Keratinocyte (primary cell): ENCODE measurements at regions not wholly inside any gene's neighbourhood (a gene's known extent, or its start where the extent isn't known, plus 50 kb on each side); places are given as distances from the start of the nearest gene placed in this dataset.

Source experiments
- EZH2 ChIP-seq: IDR thresholded peaks from one replicate; pipeline ENCODE4 v1.6.1; 2012; ENCODE audit warnings: inconsistent platforms, mild to moderate bottlenecking, low read length, moderate library complexity
- TF ChIP-seq, protein P1 (sequence below), 3 experiments: IDR thresholded peaks in 1 of 3; conservative IDR thresholded peaks in 1 of 3; optimal IDR thresholded peaks in 1 of 3; 2 replicates in 2 of 3; 3 replicates in 1 of 3; pipeline versions ENCODE3 to v1.5.1; 2011; ENCODE audit warnings: low read length in 3 of 3, mild to moderate bottlenecking in 3 of 3, moderate library complexity in 2 of 3, control low read depth in 1 of 3, inconsistent platforms in 1 of 3; ENCODE audit not compliant: insufficient read depth in 2 of 3; ENCODE audit errors: extremely low read depth in 1 of 3

DNA sequence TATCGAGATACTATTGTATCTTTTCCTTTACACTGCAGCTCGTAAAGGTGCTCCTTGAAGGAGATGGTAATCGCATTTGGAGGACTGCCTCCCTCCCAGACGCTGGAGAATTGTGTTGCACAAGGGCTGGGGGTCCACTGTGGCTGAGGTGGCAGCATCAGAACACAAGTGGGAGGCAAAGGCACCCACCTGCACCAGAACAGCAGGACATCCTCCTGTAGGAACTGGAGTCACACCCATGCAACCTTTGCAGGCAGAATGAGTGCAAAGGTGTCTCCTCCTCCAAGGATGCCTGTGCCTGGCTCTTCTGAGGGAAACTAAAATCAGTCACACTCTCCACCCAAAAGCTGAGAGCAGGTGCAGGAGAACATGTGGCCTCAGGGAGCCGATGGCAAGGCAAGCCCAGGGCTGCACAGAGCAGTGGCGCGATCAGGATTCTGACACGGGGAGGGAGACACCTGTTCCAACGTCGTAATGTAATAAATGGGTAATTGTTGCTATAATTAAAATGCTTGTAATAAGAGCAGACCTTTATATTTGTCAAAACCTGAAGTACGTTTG is 1501.4 kb downstream of the TBC1D22A start:
- TF ChIP-seq, protein P1, sequence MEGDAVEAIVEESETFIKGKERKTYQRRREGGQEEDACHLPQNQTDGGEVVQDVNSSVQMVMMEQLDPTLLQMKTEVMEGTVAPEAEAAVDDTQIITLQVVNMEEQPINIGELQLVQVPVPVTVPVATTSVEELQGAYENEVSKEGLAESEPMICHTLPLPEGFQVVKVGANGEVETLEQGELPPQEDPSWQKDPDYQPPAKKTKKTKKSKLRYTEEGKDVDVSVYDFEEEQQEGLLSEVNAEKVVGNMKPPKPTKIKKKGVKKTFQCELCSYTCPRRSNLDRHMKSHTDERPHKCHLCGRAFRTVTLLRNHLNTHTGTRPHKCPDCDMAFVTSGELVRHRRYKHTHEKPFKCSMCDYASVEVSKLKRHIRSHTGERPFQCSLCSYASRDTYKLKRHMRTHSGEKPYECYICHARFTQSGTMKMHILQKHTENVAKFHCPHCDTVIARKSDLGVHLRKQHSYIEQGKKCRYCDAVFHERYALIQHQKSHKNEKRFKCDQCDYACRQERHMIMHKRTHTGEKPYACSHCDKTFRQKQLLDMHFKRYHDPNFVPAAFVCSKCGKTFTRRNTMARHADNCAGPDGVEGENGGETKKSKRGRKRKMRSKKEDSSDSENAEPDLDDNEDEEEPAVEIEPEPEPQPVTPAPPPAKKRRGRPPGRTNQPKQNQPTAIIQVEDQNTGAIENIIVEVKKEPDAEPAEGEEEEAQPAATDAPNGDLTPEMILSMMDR (optimal IDR thresholded peaks at IDR 0.05 in 1 of 3, IDR thresholded peaks at IDR 0.05 in 1 of 3, conservative IDR thresholded peaks at IDR 0.05 in 1 of 3; ENCODE audit: extremely low read depth in 1 of 3, insufficient read depth in 2 of 3, low read length in 3 of 3) = no peak
- TF ChIP-seq EZH2 = no peak
